GM12872 (cell line): ENCODE measurements at regions not wholly inside any gene's neighbourhood (a gene's known extent, or its start where the extent isn't known, plus 50 kb on each side); places are given as distances from the start of the nearest gene placed in this dataset.

Experiments
- TF ChIP-seq, protein P1 (sequence below): IDR thresholded peaks from 3 replicates; pipeline ENCODE4 v1.5.1; 2011; ENCODE audit warnings: low read depth, mild to moderate bottlenecking, low read length, moderate library complexity; ENCODE audit not compliant: insufficient read depth

GRCh38 chr10:10618139-10618538 is 399.5 kb upstream of the CELF2 start:
- TF ChIP-seq, protein P1, sequence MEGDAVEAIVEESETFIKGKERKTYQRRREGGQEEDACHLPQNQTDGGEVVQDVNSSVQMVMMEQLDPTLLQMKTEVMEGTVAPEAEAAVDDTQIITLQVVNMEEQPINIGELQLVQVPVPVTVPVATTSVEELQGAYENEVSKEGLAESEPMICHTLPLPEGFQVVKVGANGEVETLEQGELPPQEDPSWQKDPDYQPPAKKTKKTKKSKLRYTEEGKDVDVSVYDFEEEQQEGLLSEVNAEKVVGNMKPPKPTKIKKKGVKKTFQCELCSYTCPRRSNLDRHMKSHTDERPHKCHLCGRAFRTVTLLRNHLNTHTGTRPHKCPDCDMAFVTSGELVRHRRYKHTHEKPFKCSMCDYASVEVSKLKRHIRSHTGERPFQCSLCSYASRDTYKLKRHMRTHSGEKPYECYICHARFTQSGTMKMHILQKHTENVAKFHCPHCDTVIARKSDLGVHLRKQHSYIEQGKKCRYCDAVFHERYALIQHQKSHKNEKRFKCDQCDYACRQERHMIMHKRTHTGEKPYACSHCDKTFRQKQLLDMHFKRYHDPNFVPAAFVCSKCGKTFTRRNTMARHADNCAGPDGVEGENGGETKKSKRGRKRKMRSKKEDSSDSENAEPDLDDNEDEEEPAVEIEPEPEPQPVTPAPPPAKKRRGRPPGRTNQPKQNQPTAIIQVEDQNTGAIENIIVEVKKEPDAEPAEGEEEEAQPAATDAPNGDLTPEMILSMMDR, result no peak

- TF ChIP-seq, protein P1, result no peak
These were observed 393.6 kb upstream of the CELF2 start for GRCh38 chr10:10623958-10624566.

- TF ChIP-seq, protein P1, result no peak
These were observed 393.1 kb upstream of the CELF2 start for GRCh38 chr10:10624567-10624962.

DNA sequence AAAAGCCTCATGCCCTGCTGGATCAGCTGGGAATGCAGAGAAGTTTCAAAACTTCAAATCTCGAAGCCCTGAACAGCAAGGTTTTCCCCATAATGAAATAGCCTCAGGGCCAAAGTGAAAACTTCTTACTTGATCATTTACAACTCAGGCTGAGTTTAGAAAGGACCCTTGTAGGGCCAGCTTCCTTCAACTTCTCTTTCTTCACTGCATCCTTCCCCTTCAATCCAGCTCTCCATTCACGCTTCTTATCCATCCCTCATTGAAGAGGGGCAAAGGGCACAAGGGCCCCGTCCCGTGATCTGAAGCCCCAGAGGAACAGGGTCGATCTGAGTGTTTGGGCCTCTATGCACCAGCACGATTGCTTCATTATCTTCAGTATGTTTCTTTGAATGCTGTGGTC is 392.2 kb upstream of the CELF2 start:
- TF ChIP-seq, protein P1, result no peak

DNA sequence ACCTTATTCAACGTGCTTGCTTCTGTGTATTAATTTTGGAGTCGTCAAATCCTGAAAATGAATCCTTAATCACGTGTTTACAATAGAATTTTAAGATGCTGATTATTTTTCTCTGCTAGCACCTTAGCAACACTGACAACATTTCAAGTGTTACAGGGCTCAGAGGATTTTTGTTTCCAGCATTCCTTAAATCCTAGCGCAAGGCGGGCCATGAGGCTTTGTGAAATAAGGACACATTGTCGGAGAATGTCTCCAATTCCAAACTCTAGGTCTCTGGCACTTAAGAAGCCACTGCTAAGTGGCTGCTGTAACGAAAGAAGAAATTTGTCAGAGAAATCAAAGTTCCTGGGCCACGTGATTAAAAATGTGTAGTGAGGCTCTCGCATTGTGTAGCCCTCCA is 390.9 kb upstream of the CELF2 start:
- TF ChIP-seq, protein P1, result no peak

DNA sequence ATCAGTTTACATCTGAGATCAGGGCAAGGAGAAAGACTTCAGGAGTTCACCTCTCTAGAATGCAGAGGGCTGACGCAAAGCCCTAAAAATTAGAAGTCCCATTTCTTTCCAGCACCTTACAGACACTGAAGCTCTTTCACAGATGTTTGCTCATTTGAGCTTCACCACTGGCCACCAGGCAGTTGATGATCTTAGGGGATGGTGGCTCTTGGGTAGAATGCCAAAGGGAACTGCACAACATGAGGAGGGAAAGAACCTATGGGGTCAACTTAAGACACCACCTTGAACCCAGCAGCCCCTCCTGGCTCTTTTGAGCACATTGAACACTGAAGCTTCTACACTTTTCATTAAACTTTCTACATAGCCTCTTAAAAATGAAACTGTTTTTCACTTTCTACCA is 390.3 kb upstream of the CELF2 start:
- TF ChIP-seq, protein P1, result no peak

- TF ChIP-seq, protein P1, result no peak
These were observed 388.2 kb upstream of the CELF2 start for GRCh38 chr10:10629512-10629911.

DNA sequence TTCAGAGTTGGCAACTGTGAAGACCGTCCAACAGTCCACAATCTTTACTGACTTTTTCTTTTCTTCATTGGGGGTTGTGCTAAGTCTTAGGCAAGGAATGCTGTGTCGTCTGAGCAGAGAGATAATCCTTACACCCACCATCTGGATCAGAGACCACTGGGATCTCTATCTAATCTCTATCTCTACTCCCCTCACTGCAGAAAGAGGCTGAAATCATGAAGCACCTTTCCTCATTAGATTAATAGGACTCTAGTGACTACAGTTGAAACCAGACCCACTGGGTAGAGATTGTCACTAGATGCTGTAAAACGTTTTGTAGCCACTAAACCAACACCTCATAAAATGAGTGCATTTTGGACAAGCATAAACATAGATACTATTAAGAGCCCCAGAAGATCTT is 387.4 kb upstream of the CELF2 start:
- TF ChIP-seq, protein P1, result no peak
